DMS 273 (cell line): ENCODE measurements at regions not wholly inside any gene's neighbourhood (a gene's known extent, or its start where the extent isn't known, plus 50 kb on each side); places are given as distances from the start of the nearest gene placed in this dataset.

Experiments used
- DNase-seq: peaks from one replicate; lab custom pipeline; 2025; ENCODE audit not compliant: unreplicated experiment; lab: John Stamatoyannopoulos, UW

DNA sequence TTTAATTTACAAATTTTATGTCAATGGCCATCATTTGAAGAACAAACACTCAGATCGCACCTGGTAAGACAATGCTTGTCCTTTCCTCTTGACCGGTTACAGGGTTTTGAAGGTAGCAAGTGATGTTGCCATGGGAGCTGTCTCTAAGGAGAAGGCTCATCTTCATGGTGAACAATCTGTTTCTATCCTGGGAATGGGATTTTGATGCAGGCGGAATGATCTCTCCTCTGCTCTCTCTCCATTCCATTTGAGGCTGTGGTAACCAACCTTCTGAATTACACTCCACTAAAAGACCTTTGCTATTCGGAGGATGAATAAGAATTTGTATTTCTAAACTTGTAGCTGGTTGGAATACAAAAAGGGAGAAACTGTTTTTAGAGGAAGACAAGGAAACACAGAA is 57.9 kb upstream of the SLC5A9 start:
- DNase-seq = no peak

GRCh38 chr1:48160486-48161132 is 61.9 kb upstream of the SLC5A9 start:
- no peak for DNase-seq

- no peak for DNase-seq
These were observed 83.2 kb upstream of the SLC5A9 start for GRCh38 chr1:48139275-48139674.

DNA sequence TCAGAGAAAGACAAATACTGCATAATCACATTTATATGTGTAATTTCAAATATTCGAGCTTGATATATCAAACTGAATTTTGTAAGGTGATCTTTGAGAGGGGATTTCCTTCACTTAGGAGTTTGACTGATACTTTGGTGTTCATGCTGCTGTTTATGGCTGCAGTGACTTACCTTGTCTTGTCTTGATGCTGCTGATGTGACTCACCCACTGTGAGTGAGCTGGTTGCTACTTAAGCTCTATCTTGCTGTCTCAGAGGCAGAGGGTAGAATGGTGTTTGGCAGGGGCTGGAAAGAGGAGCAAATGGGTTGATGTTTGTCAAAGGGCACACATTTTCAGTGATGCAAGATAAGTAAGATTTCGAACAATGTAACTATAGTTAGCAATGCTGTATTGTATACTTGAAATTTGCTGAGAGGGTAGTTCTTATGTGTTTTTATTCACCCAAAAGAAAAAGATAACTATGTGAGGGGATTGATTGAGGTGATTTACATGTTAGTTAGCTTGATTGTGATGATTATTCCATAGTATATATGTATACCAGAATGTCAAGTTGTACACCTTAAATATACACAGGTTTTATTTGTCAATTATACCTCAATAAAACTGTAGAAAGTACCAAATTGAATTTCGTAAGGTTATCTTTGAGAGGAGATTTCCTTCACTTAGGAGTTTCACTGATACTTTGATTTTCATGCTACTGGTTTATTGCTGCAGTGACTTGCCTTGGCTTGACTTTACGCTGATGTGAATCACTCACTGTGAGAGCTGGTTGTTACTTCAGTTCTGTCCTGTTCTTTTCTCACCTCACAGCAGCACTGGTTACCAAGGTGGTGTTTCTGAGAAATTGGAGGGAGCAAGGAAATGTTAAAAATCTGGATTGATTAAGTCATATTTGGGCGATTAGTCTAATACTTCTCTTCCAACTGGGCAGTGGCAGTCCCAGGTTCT is 94.5 kb upstream of the SLC5A9 start:
- DNase-seq = no peak

GRCh38 chr1:48123647-48124046 is 98.9 kb upstream of the SLC5A9 start:
- DNase-seq = no peak

- DNase-seq = no peak
These were observed 100.6 kb upstream of the SLC5A9 start for GRCh38 chr1:48121955-48122354.

- DNase-seq = no peak
These were observed 101.9 kb upstream of the SLC5A9 start for GRCh38 chr1:48120621-48121020.

GRCh38 chr1:48115835-48116234 is 106.7 kb upstream of the SLC5A9 start:
- no peak for DNase-seq

DNA sequence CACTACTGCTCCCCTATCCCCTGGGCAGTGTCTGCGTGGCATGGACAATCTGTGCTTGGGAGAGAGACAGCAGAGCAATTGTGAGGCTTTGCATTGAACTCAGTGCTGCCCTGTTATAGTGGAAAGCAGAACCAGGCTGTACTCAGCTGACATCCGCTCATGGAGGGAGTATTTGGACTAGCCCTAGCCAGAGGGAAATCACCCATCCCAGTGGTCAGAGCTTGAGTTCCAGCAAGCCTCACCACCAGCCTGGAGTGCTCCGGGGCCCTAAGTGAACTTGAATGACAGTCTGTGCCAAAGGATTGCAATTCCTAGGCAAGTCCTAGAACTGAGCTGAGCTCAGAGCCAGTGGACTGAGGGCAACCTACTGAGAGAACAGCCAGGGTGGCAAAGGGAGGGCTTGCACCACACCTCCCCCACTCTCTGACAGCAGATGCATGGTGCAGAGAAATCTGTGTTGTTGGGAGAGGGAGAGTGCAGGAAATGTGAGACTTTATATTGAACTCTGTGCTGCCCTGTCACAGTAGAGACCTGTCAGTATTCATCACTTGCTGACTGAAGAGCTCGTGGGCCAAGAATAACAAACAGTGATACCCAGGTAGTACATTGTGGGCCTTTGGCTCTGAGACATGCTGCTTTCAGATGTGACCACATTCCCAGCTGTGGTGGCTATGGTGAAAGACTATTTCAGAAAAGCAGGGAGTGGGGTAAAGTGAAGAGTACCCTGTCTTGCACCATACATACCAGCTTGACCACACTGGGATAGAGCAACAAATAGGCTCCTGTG is 107.7 kb upstream of the SLC5A9 start:
- no peak for DNase-seq

- peak; percentile 73 for DNase-seq
These were observed 112.3 kb upstream of the TRABD2B start for GRCh38 chr1:48109390-48110013.

DNA sequence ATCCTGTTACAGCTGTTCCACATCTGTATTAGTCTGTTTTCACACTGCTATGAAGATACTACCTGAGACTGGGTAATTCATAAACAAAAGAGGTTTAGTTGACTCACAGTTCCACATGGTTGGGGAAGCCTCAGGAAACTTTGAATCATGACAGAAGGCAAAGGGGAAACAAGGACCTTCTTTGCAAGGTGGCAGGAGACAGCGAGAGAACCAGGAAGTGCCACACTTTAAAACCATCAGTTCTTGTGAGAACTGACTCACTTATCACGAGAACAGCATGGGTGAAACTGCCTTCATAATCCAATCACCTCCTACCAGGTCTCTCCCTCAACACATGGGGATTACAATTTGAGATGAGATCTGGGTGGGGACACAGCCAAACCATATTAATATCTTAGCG is 110.3 kb upstream of the TRABD2B start:
- no peak for DNase-seq

GRCh38 chr1:48106049-48106448 is 108.9 kb upstream of the TRABD2B start:
- DNase-seq = no peak

DNA sequence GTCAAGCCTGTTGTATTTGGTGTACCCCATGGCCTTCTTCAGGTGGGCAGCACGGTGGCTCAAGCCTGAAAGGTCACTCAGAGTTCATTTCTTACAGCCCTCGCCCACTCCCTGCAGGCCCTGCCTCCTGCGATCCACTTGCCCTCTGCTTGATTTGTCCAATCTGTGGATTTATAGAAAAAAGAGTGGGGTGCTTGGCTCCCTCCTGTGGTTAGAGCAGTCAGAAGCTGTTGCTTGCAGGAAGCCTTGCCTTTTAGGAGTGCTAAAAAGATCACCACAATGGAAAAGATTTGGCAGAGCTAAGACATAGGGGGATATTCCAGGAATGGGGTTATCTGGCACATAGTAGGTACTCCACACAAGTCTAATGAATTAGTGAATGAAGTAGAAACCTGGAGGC is 108.0 kb upstream of the TRABD2B start:
- no peak for DNase-seq

- DNase-seq = no peak
These were observed 106.3 kb upstream of the TRABD2B start for GRCh38 chr1:48103495-48103894.

DNA sequence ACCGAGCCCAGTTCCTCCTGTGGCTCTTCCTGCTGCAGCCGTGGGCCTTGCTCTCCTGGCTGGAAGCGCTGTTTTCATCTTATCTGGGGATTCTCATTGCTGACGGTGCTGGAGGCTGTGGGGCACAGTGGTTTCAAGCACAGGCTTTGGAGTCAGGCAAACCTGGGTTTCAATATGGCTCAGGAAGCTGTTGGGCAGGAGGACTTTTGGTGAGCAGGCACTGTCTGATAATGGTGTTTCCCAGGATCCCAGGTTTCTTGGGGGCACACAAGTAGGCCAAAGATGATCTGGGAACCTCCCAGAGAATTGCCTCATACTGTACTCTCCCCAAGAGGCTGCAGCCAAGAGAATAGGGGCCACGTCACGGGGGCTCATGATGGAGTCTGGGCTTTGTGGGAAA is 105.6 kb upstream of the TRABD2B start:
- no peak for DNase-seq

DNA sequence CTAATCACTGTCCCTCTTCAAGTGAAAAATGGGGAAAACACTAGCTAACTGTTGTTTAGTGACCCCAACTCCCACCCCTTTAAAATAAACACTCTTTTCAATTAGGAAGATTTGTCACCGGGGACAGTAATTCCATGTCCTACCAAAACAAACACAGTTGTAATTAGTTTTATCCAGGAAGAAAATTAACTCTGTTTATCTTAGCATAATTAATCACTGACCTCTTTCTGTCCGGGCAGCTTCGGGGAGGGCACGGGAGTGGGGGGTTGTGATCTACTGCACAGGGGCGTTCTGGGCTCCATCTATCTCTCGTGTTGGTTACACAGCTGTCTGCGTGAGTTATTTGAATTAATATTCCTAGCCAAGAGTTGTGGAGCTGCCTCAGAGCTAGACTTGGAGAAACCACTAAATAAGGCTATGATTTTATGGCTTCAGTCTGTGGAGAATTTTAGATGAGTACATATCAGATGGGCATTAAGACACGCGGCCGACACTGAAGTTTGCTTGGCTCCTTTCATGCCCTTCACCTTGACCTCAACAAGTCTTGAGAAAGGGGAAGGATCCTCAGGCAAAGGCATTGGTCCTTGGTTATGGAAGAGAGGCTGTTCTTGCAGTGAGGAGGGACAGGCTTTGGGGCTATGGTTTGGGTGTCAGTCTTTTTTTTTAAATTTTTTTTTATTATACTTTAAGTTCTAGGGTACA is 102.0 kb upstream of the TRABD2B start:
- DNase-seq = no peak

GRCh38 chr1:48093696-48094528 is 96.7 kb upstream of the TRABD2B start:
- DNase-seq = peak; percentile 80

GRCh38 chr1:48093147-48093546 is 96.0 kb upstream of the TRABD2B start:
- DNase-seq = no peak

- DNase-seq = no peak
These were observed 95.2 kb upstream of the TRABD2B start for GRCh38 chr1:48092401-48092800.
